HL-60/S4 treated with retinoic acid at 250 ng/mL for 4 days and 3 days (cell line): ENCODE measurements at regions not wholly inside any gene's neighbourhood (a gene's known extent, or its start where the extent isn't known, plus 50 kb on each side); places are given as distances from the start of the nearest gene placed in this dataset.

Source experiments
- in situ Hi-C: fragments of 300-500 bp; cut with MboI; formaldehyde crosslinking; loops from 2 replicates; pipeline ENCODE4 v1.7.0; 2022; ENCODE audit warnings: low sequenced_read_pairs

- in situ Hi-C loops: no loop called here
Observed at GRCh38 chr16:11437069-11437468, 91.8 kb downstream of the RMI2 start.

GRCh38 chr16:11439790-11440656 lies 94.8 kb downstream of the RMI2 start:
- in situ Hi-C loops: no loop called here

- in situ Hi-C loops: no loop called here
Observed at GRCh38 chr16:11440657-11441012, 95.4 kb downstream of the RMI2 start.

- in situ Hi-C loops: no loop called here
Observed at GRCh38 chr16:11445486-11445885, 100.2 kb downstream of the RMI2 start.

GRCh38 chr16:11446566-11447119 lies 101.4 kb downstream of the RMI2 start:
- in situ Hi-C loops: no loop called here

- in situ Hi-C loops: no loop called here
Observed at GRCh38 chr16:11447272-11447671, 102.0 kb downstream of the RMI2 start.

DNA sequence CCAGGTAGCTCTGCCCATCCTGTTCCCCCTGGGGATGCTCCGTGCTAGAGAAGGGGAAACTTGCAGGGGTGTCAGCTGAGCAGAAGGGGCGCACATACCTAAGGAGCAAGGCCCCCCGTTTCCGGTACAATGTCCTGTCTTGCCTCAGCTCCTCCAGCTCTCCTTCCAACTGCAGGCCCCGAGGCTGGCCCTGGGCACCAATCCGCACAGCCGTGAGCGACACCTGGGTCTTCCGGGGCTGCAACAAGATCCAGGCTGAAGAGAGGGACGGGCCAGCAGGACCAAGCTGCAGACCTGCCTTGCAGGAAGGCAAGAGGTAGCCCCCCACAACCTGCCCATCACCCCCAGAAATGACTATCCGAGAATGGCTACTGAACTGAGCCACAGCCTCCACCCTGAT lies 102.6 kb downstream of the RMI2 start:
- in situ Hi-C loops: no loop called here

DNA sequence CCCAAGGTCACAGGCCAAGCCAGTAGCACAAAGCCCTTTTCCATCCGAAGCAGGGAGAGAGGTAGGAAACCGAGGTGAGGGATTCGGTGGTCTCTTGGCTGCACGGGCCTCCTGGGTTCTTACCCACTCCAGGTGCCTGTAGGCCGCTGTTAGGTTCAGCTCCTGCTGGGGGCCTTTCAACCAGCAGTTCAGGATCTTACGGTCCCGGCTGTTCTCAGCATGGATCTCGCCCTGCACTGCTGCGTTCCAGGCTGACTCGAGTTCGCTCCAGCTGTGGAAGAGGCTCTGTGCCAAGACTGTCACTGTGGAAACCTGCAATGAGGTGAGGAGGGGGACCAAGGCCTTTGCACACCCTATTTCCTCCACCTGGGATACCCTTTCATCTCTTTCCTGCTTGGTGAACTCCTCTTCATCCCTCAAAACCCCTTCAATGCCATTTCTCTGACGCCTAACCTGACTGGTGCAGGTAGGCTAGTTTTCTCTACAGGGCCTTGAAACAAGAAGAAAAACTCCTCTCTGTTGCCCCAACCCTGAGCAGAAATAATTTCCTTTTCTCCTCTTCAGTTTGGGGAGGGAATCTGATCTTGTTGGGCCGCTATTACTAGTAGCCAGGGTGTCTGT lies 103.6 kb downstream of the RMI2 start:
- in situ Hi-C loops: no loop called here

GRCh38 chr16:11449716-11450115 lies 104.5 kb downstream of the RMI2 start:
- in situ Hi-C loops: no loop called here

- in situ Hi-C loops: no loop called here
Observed at GRCh38 chr16:11450136-11450535, 104.9 kb downstream of the RMI2 start.

DNA sequence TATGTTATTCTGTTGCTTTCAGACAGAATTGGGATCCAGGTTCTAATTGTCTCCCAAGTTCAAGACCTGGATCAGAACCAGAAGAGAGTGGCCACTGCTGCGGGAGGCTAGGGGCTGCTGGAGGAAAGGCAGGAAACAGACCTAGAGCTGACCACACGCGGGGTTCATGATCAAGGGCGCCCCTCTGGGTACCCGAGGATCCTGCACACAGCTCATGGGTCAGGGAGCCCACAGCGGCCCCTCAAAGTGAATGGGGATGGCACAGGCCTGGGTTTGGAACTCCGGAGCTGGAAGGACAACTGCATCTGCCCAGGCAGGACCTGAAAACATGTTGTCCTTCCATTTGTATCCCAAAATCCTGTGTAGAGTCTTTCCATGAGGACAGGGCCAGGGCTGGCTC lies 107.0 kb downstream of the RMI2 start:
- in situ Hi-C loops: no loop called here

GRCh38 chr16:11452746-11453389 lies 107.6 kb downstream of the RMI2 start:
- in situ Hi-C loops: no loop called here

GRCh38 chr16:11456741-11457140 lies 111.5 kb downstream of the RMI2 start:
- in situ Hi-C loops: no loop called here

DNA sequence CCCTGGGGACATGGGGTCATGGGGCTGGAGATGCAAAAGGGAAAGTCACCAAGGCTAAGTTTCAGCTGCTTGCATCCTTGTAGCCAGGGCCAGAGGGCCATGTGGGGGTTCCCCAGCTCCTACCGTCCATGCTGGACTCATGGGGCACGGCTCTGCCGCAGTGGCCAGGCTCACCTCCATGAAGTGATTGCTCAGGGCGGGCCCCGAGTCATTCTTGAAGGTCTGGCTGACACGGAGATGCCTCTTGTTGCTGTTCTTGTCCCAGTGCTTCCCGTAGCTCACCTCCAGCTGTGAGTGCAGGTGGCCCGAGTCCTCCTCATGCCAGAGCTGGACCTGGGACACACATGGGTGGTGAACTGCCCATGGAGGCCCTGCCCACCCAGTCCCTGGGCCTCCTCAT lies 114.5 kb downstream of the RMI2 start:
- in situ Hi-C loops: no loop called here

GRCh38 chr16:11460820-11461594 lies 115.7 kb downstream of the RMI2 start:
- in situ Hi-C loops: no loop called here

- in situ Hi-C loops: no loop called here
Observed at GRCh38 chr16:11461595-11461990, 116.3 kb downstream of the RMI2 start.

GRCh38 chr16:11462036-11462435 lies 116.8 kb downstream of the RMI2 start:
- in situ Hi-C loops: no loop called here

- in situ Hi-C loops: no loop called here
Observed at GRCh38 chr16:11462861-11463260, 117.6 kb downstream of the RMI2 start.

DNA sequence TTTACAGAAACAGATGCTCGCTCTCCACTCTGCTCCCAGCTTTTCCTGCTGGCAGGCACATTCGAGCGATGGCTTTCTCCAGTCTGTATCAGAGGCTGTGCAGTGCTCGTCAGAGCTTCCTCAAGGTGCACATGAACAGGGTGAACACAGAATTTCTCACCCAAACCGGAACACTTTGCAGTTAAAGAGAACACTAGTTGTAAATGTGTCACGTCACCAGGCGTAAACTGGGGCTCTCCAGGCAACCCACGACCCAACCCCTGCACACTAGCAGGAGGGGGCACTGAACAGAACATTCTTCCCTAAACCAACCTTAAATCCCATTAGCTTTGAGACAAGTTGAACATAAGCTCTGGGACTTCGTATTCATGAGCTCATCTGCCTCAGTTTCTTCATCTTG lies 119.0 kb downstream of the RMI2 start:
- in situ Hi-C loops: no loop called here

- in situ Hi-C loops: no loop called here
Observed at GRCh38 chr16:11465675-11466074, 120.4 kb downstream of the RMI2 start.
